Aorta (tissue), 5 donors: ENCODE measurements at regions not wholly inside any gene's neighbourhood (a gene's known extent, or its start where the extent isn't known, plus 50 kb on each side); places are given as distances from the start of the nearest gene placed in this dataset.
"Not testable (repeated sequence)": the region's sequence is repeated elsewhere in the genome, so short reads cannot be mapped to it uniquely, and the experiment has no call there.

ENCODE experiments used
- ATAC-seq: fragments of 200-7000 bp; cut with Tn5 transposase; one replicate; pipeline ENCODE4 v1.9.1; 2022; ENCODE audit warnings: moderate library complexity; ENCODE audit not compliant: low FRiP score
- DNase-seq, 2 donors: peaks; one replicate each; pipeline ENCODE4 v3.0.0-alpha.2; 2020
- H3K27ac ChIP-seq, 2 donors: one replicate each; pipeline ENCODE4 v1.5.1; 2013; ENCODE audit warnings: low read length in 2 of 2, mild to moderate bottlenecking in 2 of 2, moderate library complexity in 2 of 2, control low read depth in 1 of 2, inconsistent platforms in 1 of 2, low read depth in 1 of 2
- H3K27me3 ChIP-seq, 2 donors: one replicate each; pipeline ENCODE4 v1.6.1; 2013; ENCODE audit warnings: control low read depth in 1 of 2, low read length in 1 of 2, mild to moderate bottlenecking in 1 of 2, moderate library complexity in 1 of 2; ENCODE audit not compliant: insufficient read depth in 2 of 2, control insufficient read depth in 1 of 2
- H3K36me3 ChIP-seq, 2 donors: one replicate each; pipeline ENCODE4 v1.6.1; 2013; ENCODE audit warnings: control low read depth in 1 of 2, low read length in 1 of 2, mild to moderate bottlenecking in 1 of 2; ENCODE audit not compliant: insufficient read depth in 2 of 2, control insufficient read depth in 1 of 2
- H3K4me1 ChIP-seq, 2 donors: one replicate each; pipeline ENCODE4 v1.6.1; 2013; ENCODE audit warnings: low read length in 2 of 2, control low read depth in 1 of 2, mild to moderate bottlenecking in 1 of 2, moderate library complexity in 1 of 2; ENCODE audit not compliant: insufficient read depth in 2 of 2, control insufficient read depth in 1 of 2
- H3K4me3 ChIP-seq, 2 donors: one replicate each; pipeline ENCODE4 v1.5.1; 2013; ENCODE audit warnings: low read length in 2 of 2, control low read depth in 1 of 2, mild to moderate bottlenecking in 1 of 2
- H3K9me3 ChIP-seq: one replicate; pipeline ENCODE4 v1.6.1; 2013; ENCODE audit warnings: mild to moderate bottlenecking, low read length; ENCODE audit not compliant: control insufficient read depth
- WGBS, 2 donors: extraction: QIAGEN DNeasy Blood & Tissue Kit; methylation state at CpG; one replicate each; pipeline ENCODE4 v1.1.7; 2013; 5-methylcytosine and 5-hydroxymethylcytosine counted together
- intact Hi-C, 2 donors: fragments of 100-400 bp; cut with DNase I; formaldehyde crosslinking; loops; one replicate each; pipeline versions ENCODE4 v1.14.2 to v1.15.0; 2022
- donor health status: healthy with polysubstance abuse.
- donor health status: Bipolar disorder and iron deficiency.
- donor health status: DM: no; HTN: no; CAD: no.
- donor health status: DM: no; HTN: no; CAD: no.
- donor health status: DM: yes; HTN: yes; CAD: no.

DNA sequence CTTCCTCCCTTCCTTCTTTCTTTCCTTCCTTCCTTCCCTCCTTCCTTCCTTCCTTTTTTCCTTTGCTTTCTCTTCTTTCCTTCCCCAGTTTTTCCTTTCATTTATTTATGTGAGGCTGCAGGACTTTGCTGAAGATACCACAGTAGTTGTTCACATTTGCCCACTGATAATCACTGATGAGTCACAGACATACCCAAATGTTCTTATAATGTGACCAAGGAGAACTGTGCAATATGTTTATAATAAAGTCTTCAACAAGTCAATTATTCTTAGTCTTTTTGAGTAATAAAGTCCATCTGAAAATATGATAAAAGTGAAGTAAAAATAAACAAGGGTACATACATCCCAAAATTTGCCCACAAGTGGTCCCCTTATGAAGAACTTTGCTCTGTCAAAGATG is 159.7 kb downstream of the GNAI1 start:
- H3K36me3 ChIP-seq: no peaks in the 10 kb centered on the region
- no peak overlapping the region for H3K4me3 ChIP-seq
- H3K9me3 ChIP-seq: peaks cover 6% of the 10 kb centered on the region
- H3K27me3 ChIP-seq: no peaks in the 10 kb centered on the region
- no peak overlapping the region for H3K27ac ChIP-seq
- intact Hi-C loops: no loop called here
- no peaks in the 10 kb centered on the region for H3K4me1 ChIP-seq
- ATAC-seq: no peak
- DNase-seq: no peak

DNA sequence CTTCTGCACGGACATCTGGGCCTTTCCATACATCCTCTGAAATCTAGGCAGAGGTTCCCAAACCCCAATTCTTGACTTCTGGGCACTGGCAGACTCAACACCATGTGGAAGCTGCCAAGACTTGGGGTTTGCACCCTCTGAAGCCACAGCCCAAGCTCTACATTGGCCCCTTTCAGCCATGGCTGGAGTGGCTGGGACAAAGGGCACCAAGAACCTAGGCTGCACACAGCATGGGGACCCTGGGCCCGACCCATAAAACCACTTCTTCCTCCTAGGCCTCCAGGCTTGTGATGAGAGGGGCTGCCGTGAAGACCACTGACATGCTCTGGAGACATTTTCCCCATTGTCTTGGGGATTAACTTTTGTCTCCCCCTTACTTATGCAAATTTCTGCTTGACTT is 158.0 kb downstream of the GNAI1 start:
- H3K27me3 ChIP-seq, H3K4me1 ChIP-seq, intact Hi-C loops, H3K9me3 ChIP-seq, H3K36me3 ChIP-seq, H3K4me3 ChIP-seq, H3K27ac ChIP-seq, ATAC-seq, DNase-seq: not testable (repeated sequence)
- WGBS, 2 donors: 87% methylated on average over 3 of the region's 3 CpGs

DNA sequence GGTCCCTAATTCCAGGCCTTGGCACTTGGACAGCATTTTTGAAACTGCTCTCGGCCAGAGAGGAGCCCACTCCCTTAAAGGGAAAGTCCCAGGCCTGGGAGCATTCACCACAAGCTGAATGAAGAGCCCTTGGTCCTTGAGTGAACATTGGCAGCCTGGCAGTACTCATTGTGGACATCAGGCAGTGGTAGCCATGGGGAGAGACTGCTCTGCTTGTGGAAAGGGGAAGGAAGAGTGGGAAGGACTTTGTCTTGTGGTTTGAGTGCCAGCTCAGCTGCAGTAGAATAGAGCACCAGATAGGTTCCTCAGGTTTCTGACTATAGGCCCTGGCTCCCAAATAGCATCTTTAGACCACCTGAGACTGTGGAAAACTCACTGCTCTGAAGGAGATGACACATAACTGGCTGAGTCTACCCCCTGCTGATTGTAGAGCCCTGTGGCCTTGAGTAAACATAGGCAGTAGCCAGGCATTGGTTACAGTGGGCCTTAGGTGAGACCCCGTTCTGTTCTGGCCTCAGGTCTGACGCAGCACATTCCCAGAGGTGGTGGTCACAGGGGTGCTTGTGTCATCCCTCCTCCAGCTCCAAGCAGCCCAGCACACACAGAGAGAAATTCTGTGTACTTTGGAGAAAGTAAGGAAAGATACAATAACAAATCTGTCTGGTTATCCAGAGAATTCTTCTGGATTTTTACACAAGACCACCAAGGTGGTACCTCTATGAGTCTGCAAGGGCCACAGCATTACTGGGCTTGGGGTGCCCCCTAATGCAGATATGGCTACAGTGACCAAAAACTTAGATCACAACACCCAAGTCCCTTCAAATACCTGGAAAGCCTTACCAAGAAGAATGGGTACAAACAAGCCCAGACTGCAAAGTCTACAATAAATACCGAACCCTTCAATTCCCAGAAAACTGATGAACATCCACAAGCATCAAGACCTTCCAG is 153.8 kb downstream of the GNAI1 start:
- intact Hi-C loops: no loop called here
- no peak overlapping the region for H3K27ac ChIP-seq
- 76% methylated on average over 4 of the region's 4 CpGs for WGBS, 2 donors
- H3K36me3 ChIP-seq: no peaks in the 10 kb centered on the region
- DNase-seq: no peak
- no peak for ATAC-seq
- peaks cover 2% of the 10 kb centered on the region for H3K9me3 ChIP-seq
- no peak overlapping the region for H3K4me3 ChIP-seq
- no peaks in the 10 kb centered on the region for H3K27me3 ChIP-seq
- H3K4me1 ChIP-seq: no peaks in the 10 kb centered on the region

DNA sequence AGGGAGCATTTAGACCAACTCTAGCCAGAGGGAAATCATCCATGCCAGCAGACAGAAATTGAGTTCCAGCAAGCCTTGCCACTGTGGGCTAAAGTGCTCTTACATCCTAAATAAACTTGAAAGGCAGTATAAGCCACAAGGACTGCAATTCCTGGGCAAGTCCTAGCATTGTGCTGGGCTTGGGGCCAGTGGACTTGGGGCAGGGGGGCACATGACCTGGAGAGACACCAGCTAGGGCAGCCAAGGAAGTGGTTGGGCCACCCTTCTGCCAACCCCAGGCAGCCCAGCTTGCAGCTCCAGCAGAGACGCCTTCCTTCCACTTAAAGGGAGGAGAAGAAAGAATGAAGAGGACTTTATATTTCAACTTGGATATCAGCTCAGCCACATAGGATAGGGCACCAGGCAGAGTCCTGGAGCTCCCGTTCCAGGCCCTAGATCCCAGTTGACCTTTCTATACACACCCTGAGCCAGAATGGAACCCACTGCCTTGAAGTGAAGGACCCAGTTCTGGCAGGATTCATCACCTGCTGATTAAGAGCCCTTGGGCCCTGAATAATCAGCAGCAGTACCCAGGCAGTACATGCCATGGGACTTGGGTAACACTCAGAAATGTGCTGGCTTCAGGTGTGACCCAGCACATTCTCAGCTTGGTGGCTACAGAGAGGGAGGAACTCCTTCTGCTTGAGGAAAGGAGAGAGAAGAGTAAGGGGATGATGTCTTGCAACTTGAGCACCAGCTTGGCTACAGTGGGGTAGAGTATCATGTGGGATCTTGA is 153.0 kb downstream of the GNAI1 start:
- Histone ChIP-seq H3K9me3 (peaks cover 2% of the 10 kb centered on the region), H3K4me3 (no peak overlapping the region), H3K27ac (no peak overlapping the region), H3K4me1 (no peaks in the 10 kb centered on the region), H3K27me3 (no peaks in the 10 kb centered on the region), H3K36me3 (no peaks in the 10 kb centered on the region)
- 63 to 77% methylated on average over 2 of the region's 2 CpGs for WGBS, 2 donors
- no peak for DNase-seq
- ATAC-seq: no peak
- intact Hi-C loops: no loop called here

DNA sequence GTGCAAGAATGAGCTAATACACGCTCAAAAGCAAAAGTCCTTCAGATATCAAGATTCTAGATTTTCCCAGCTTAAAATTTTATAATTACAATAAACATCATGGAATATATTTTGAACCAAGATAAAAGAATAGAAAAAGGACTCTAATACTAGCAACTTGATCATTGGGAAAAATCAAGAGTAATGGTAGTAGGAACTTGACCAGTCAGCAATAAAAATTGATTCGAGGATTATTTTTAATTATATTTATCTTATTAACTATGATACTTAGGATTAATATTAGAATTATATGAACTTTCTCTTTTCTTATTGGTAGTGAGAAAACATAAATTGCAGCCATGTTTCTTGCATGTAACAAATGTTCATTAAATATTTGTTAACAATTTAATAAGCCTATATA is 152.0 kb downstream of the GNAI1 start:
- Histone ChIP-seq H3K27ac (no peak overlapping the region), H3K4me3 (no peak overlapping the region), H3K36me3 (no peaks in the 10 kb centered on the region), H3K27me3 (no peaks in the 10 kb centered on the region), H3K9me3 (no peaks in the 10 kb centered on the region), H3K4me1 (no peaks in the 10 kb centered on the region)
- no peak for DNase-seq
- ATAC-seq: no peak
- intact Hi-C loops: no loop called here
- WGBS, 2 donors: 96 to 97% methylated on average over 2 of the region's 2 CpGs

DNA sequence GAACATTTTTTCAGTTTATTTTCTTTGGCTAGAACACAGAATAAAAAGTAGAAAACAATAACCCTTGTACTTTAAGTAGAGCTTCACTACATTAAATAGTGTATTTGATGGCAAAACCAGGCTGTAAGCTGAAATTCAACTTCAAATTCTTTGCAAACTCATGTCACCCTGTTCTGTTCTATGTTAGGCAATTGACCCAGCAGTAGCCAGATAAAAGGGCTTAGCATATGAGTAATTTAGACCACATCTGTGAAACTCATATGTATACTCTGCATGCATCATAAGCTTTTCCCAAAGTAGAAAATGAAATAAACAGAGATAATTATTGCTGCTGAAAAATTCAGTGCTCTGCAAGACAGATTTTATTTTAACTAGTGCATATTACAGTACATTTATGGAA is 150.2 kb downstream of the GNAI1 start:
- H3K27me3 ChIP-seq: no peaks in the 10 kb centered on the region
- DNase-seq (no peak), ATAC-seq (no peak)
- no peaks in the 10 kb centered on the region for H3K9me3 ChIP-seq
- no peaks in the 10 kb centered on the region for H3K36me3 ChIP-seq
- H3K27ac ChIP-seq: no peak overlapping the region
- no peak overlapping the region for H3K4me3 ChIP-seq
- intact Hi-C loops: no loop called here
- H3K4me1 ChIP-seq: no peaks in the 10 kb centered on the region

DNA sequence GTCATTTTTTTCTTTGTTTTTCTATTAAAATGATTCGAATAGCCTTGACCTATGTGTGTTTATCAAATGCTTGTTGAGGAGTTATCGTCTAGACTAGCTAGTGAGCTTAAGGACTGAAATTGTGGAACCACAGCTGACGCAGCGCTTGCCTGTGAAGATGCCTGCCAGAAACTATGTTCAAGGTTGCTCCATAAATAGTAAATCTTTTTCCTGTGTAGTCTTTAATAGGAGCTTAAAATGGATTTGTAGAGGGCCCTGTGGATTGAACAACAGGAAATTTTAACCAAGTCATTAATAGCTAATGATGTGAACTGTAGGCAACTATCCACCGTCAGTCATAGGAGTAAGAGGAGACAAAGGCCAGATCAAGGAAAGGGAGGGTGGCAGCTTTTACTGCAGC is 145.1 kb downstream of the GNAI1 start:
- intact Hi-C loops: no loop called here
- 59 to 61% methylated on average over 5 of the region's 5 CpGs for WGBS, 2 donors
- H3K27ac ChIP-seq: no peak overlapping the region

DNA sequence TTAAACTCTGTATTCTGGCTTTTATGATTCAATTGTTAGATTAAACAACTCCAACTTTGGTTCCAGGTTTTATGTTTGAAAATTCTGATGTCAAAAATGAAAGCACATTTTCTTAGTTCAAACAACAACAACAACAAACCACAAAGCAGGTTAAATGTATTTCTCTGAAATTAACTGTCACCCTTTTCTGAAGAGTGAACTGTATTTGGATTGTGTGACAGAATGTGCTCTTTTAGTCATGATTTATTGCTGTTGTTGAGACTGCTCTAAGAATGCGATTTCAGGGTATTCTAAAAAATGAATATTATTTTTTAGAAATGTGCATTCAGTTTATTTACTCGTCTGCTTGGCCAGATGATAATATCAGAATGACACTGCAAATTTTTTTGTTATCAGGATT is 144.1 kb downstream of the GNAI1 start:
- 73 to 79% methylated on average over 2 of the region's 2 CpGs for WGBS, 2 donors
- Histone ChIP-seq H3K9me3 (no peaks in the 10 kb centered on the region), H3K4me3 (no peak overlapping the region), H3K27ac (no peak overlapping the region), H3K27me3 (no peaks in the 10 kb centered on the region), H3K4me1 (no peaks in the 10 kb centered on the region), H3K36me3 (no peaks in the 10 kb centered on the region)
- ATAC-seq (no peak), DNase-seq (no peak)
- intact Hi-C loops: no loop called here

More for the DNA sequence above, 145.1 kb downstream of the GNAI1 start:
- Histone ChIP-seq H3K27me3 (no peaks in the 10 kb centered on the region), H3K4me3 (no peak overlapping the region), H3K36me3 (no peaks in the 10 kb centered on the region), H3K9me3 (no peaks in the 10 kb centered on the region), H3K4me1 (no peaks in the 10 kb centered on the region)
- ATAC-seq (no peak), DNase-seq (no peak)
